PC-9 (cell line): ENCODE measurements at regions not wholly inside any gene's neighbourhood (a gene's known extent, or its start where the extent isn't known, plus 50 kb on each side); places are given as distances from the start of the nearest gene placed in this dataset.

ENCODE experiments used
- CTCF ChIP-seq: fragments of 200-600 bp; sonication (generic); conservative IDR thresholded peaks from 2 replicates; pipeline ENCODE4 v1.6.1; 2017; ENCODE audit warnings: mixed run types, antibody characterized with exemption, mild to moderate bottlenecking, moderate library complexity
- EZH2 ChIP-seq: fragments of 200-600 bp; sonication (generic); IDR thresholded peaks from 2 replicates; pipeline ENCODE4 v1.8.0; 2017; ENCODE audit warnings: antibody characterized with exemption, low read depth

- TF ChIP-seq CTCF (no peak), EZH2 (no peak)
These were observed 61.0 kb downstream of the PLXNA1 start for GRCh38 chr3:127043731-127044510.
